ENCODE measurements at regions not wholly inside any gene's neighbourhood (a gene's known extent, or its start where the extent isn't known, plus 50 kb on each side); places are given as distances from the start of the nearest gene placed in this dataset.
"Not testable (repeated sequence)": the region's sequence is repeated elsewhere in the genome, so short reads cannot be mapped to it uniquely, and the experiment has no call there.

DNA sequence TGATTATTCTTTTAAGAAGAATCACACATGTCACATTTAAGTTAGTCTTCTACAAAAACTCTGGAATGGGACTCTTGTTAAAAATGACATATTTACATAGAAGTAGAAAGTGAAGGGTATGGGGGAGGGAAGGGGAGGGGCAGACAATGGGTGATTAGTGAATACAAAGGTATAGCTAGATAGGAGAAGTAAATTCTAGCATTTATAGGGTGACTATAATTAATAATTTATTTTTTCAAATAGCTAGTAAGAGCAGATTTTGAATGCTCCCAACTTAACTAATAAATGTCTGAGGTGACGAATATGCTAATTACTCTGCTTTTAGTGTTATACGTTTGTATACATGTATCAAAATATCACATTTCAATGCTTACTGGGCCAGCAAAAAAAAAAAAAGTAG lies 59.4 kb downstream of the BLTP3B start:
- no peaks in the 10 kb centered on the region for H3K27me3 Mint-ChIP-seq (ENCODE audit: low read depth, unreplicated experiment)
- no peak overlapping the region for H3K4me2 ChIP-seq (ENCODE audit: low read length)
- no peak overlapping the region for H3K4me3 Mint-ChIP-seq (ENCODE audit: unreplicated experiment)
- H3K4me3 ChIP-seq (ENCODE audit: insufficient read depth, low read depth, low read length): no peak overlapping the region
- H3K4me1 Mint-ChIP-seq (ENCODE audit: low read depth, unreplicated experiment): no peaks in the 10 kb centered on the region
- H3K27me3 ChIP-seq (ENCODE audit: insufficient read depth, low read length): no peaks in the 10 kb centered on the region
- no peaks in the 10 kb centered on the region for H3K79me2 ChIP-seq (ENCODE audit: insufficient read depth, low read length)
- H4K20me1 ChIP-seq (ENCODE audit: insufficient read depth, low read length): no peaks in the 10 kb centered on the region
- peaks cover 24% of the 10 kb centered on the region for H3K36me3 Mint-ChIP-seq (ENCODE audit: low read depth, unreplicated experiment)
- no peak overlapping the region for H2AFZ ChIP-seq (ENCODE audit: low read depth, low read length)
- FAIRE-seq (no peak), DNase-seq (ENCODE audit: low read depth) (no peak)
- H3K9me3 ChIP-seq (ENCODE audit: insufficient read depth, low read depth, low read length): peaks cover 4% of the 10 kb centered on the region
- H3K4me1 ChIP-seq (ENCODE audit: insufficient read depth, low read length): no peaks in the 10 kb centered on the region
- H3K27ac ChIP-seq (ENCODE audit: low read depth, low read length): no peak overlapping the region
- no peak overlapping the region for H3K27ac Mint-ChIP-seq (ENCODE audit: unreplicated experiment)
- no peak overlapping the region for H3K9ac ChIP-seq (ENCODE audit: low read length)
- peaks cover 20% of the 10 kb centered on the region for H3K36me3 ChIP-seq (ENCODE audit: insufficient read depth, low read length)
- TF ChIP-seq EZH2 (IDR thresholded peaks at IDR 0.05; ENCODE audit: insufficient read depth, low read length) (no peak), CTCF (IDR thresholded peaks at IDR 0.05; ENCODE audit: insufficient read depth, low read depth, low read length) (no peak)
- peaks cover 11% of the 10 kb centered on the region for H3K9me3 Mint-ChIP-seq (ENCODE audit: unreplicated experiment)

DNA sequence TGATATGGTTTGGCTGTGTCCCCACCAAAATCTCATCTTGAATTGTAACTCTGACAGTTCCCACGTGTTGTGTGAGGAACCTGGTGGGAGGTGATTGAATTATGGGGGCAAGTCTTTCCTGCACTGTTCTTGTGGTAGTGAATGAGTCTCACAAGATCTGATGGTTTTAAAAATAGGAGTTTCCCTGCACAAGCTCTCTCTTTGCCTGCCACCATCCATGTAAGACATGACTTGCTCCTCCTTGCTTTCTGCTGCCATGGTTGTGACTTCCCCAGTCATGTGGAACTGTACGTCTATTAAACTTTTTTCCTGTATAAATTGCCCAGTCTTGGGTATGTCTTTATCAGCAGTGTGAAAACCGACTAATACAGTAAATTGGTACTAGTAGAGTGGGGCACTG lies 63.9 kb downstream of the BLTP3B start:
- H3K27me3 Mint-ChIP-seq (ENCODE audit: low read depth, unreplicated experiment): not testable (repeated sequence)
- peaks cover 17% of the 10 kb centered on the region for H3K36me3 ChIP-seq (ENCODE audit: insufficient read depth, low read length)

DNA sequence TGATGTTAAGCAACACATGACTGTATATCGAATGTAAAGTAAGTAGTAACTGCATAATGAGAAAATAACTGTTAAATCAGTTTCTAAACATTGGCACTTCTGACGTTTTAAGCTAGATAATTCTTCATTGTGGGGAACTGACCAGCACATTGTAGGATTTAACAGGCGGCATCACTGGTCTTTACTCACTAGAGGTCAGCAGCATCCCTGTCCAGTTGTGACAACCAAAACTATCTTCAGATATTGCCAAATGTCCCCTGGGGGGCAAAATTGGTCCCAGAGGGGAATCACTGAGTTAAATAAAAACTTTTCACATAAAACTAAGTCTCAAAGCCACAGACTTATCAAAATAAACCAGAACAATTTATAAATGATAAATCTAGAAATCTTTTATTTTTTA lies 65.3 kb downstream of the BLTP3B start:
- H3K4me1 ChIP-seq (ENCODE audit: insufficient read depth, low read length): no peaks in the 10 kb centered on the region
- peaks cover 4% of the 10 kb centered on the region for H3K9me3 ChIP-seq (ENCODE audit: insufficient read depth, low read depth, low read length)
- DNase-seq (ENCODE audit: low read depth): no peak
- no peaks in the 10 kb centered on the region for H3K79me2 ChIP-seq (ENCODE audit: insufficient read depth, low read length)
- no peak overlapping the region for H2AFZ ChIP-seq (ENCODE audit: low read depth, low read length)
- H3K9ac ChIP-seq (ENCODE audit: low read length): no peak overlapping the region
- no peaks in the 10 kb centered on the region for H3K27me3 ChIP-seq (ENCODE audit: insufficient read depth, low read length)
- H3K4me2 ChIP-seq (ENCODE audit: low read length): no peak overlapping the region
- H3K27ac ChIP-seq (ENCODE audit: low read depth, low read length): no peak overlapping the region
- no peaks in the 10 kb centered on the region for H3K4me1 Mint-ChIP-seq (ENCODE audit: low read depth, unreplicated experiment)
- no peak for FAIRE-seq
- peaks cover 21% of the 10 kb centered on the region for H3K36me3 Mint-ChIP-seq (ENCODE audit: low read depth, unreplicated experiment)
- TF ChIP-seq EZH2 (IDR thresholded peaks at IDR 0.05; ENCODE audit: insufficient read depth, low read length): no peak
- peak; percentile 7 for TF ChIP-seq CTCF (IDR thresholded peaks at IDR 0.05; ENCODE audit: insufficient read depth, low read depth, low read length)
- H3K4me3 ChIP-seq (ENCODE audit: insufficient read depth, low read depth, low read length): no peak overlapping the region
- H3K9me3 Mint-ChIP-seq (ENCODE audit: unreplicated experiment): peaks cover 11% of the 10 kb centered on the region
- H3K27ac Mint-ChIP-seq (ENCODE audit: unreplicated experiment): no peak overlapping the region
- peaks cover 15% of the 10 kb centered on the region for H3K36me3 ChIP-seq (ENCODE audit: insufficient read depth, low read length)
- no peaks in the 10 kb centered on the region for H3K27me3 Mint-ChIP-seq (ENCODE audit: low read depth, unreplicated experiment)
- H4K20me1 ChIP-seq (ENCODE audit: insufficient read depth, low read length): no peaks in the 10 kb centered on the region
- H3K4me3 Mint-ChIP-seq (ENCODE audit: unreplicated experiment): no peak overlapping the region

More for the DNA sequence above, 63.9 kb downstream of the BLTP3B start:
- FAIRE-seq; H3K9me3 ChIP-seq (ENCODE audit: insufficient read depth, low read depth, low read length); H3K27ac ChIP-seq (ENCODE audit: low read depth, low read length); H3K4me1 Mint-ChIP-seq (ENCODE audit: low read depth, unreplicated experiment); H4K20me1 ChIP-seq (ENCODE audit: insufficient read depth, low read length); H3K4me3 ChIP-seq (ENCODE audit: insufficient read depth, low read depth, low read length); H3K79me2 ChIP-seq (ENCODE audit: insufficient read depth, low read length); H3K4me2 ChIP-seq (ENCODE audit: low read length); DNase-seq (ENCODE audit: low read depth); H3K27ac Mint-ChIP-seq (ENCODE audit: unreplicated experiment); H3K27me3 ChIP-seq (ENCODE audit: insufficient read depth, low read length); H3K4me3 Mint-ChIP-seq (ENCODE audit: unreplicated experiment); H2AFZ ChIP-seq (ENCODE audit: low read depth, low read length); H3K4me1 ChIP-seq (ENCODE audit: insufficient read depth, low read length); H3K9ac ChIP-seq (ENCODE audit: low read length): not testable (repeated sequence)
- Mint-ChIP-seq H3K36me3 (ENCODE audit: low read depth, unreplicated experiment) (peaks cover 24% of the 10 kb centered on the region), H3K9me3 (ENCODE audit: unreplicated experiment) (peaks cover 11% of the 10 kb centered on the region)

Data from astrocyte (in vitro differentiated cells and primary cell).